SK-N-SH treated with all-trans-retinoic acid at 6 μM for 48 hours (cell line): ENCODE measurements at regions not wholly inside any gene's neighbourhood (a gene's known extent, or its start where the extent isn't known, plus 50 kb on each side); places are given as distances from the start of the nearest gene placed in this dataset.

Source experiments
- ATAC-seq: fragments of 200-7000 bp; cut with Tn5 transposase; 3 replicates; pipeline ENCODE4 v1.9.1; 2020; ENCODE audit warnings: mild to moderate bottlenecking, moderate library complexity
- ARNTL ChIP-seq: fragments of 450-650 bp; formaldehyde crosslinking; IDR thresholded peaks from 2 replicates; pipeline ENCODE4 v1.5.0; 2020; ENCODE audit warnings: low read depth, mild to moderate bottlenecking, moderate library complexity, borderline replicate concordance
- BACH2 ChIP-seq: fragments of 250-450 bp; sonication (Bioruptor Pico); IDR thresholded peaks from 2 replicates; pipeline ENCODE4 v1.9.0; 2021; ENCODE audit warnings: mild to moderate bottlenecking, borderline replicate concordance
- CREB5 ChIP-seq: fragments of 250-450 bp; sonication (Bioruptor Pico); IDR thresholded peaks from 2 replicates; pipeline ENCODE4 v1.5.1; 2020; ENCODE audit warnings: low read depth, mild to moderate bottlenecking, moderate library complexity
- CSDC2 ChIP-seq: fragments of 250-450 bp; sonication (Bioruptor Pico); IDR thresholded peaks from 2 replicates; pipeline ENCODE4 v1.5.0; 2020; ENCODE audit warnings: mild to moderate bottlenecking, moderate library complexity
- CSRNP3 ChIP-seq: fragments of 250-450 bp; sonication (Bioruptor Pico); IDR thresholded peaks from 2 replicates; pipeline ENCODE4 v1.5.1; 2021; ENCODE audit warnings: mild to moderate bottlenecking, moderate library complexity
- ESRRG ChIP-seq: fragments of 250-450 bp; sonication (Bioruptor Pico); IDR thresholded peaks from 2 replicates; pipeline ENCODE4 v1.6.1; 2021; ENCODE audit warnings: mild to moderate bottlenecking
- GLIS3 ChIP-seq: fragments of 250-450 bp; sonication (Bioruptor Pico); IDR thresholded peaks from 2 replicates; pipeline ENCODE4 v1.5.0; 2020; ENCODE audit warnings: mild to moderate bottlenecking, moderate library complexity
- ISL1 ChIP-seq: fragments of 250-450 bp; sonication (Bioruptor Pico); IDR thresholded peaks from 2 replicates; pipeline ENCODE4 v2.1.2; 2022; ENCODE audit warnings: mild to moderate bottlenecking, moderate library complexity
- OSR1 ChIP-seq: fragments of 250-450 bp; sonication (Bioruptor Pico); IDR thresholded peaks from 2 replicates; pipeline ENCODE4 v1.8.0; 2022; ENCODE audit warnings: moderate library complexity, mild to moderate bottlenecking, inconsistent platforms
- PATZ1 ChIP-seq: fragments of 250-450 bp; sonication (Bioruptor Pico); IDR thresholded peaks from 2 replicates; pipeline ENCODE4 v1.8.0; 2020; ENCODE audit warnings: mild to moderate bottlenecking, moderate library complexity, borderline replicate concordance
- PPARA ChIP-seq: fragments of 250-450 bp; sonication (Bioruptor Pico); IDR thresholded peaks from 2 replicates; pipeline ENCODE4 v1.5.0; 2020; ENCODE audit warnings: mild to moderate bottlenecking, borderline replicate concordance
- RARB ChIP-seq: fragments of 250-450 bp; sonication (Bioruptor Pico); IDR thresholded peaks from 2 replicates; pipeline ENCODE4 v1.8.0; 2021; ENCODE audit warnings: mild to moderate bottlenecking, moderate library complexity
- SNAI2 ChIP-seq: fragments of 250-450 bp; sonication (Bioruptor Pico); IDR thresholded peaks from 2 replicates; pipeline ENCODE4 v1.5.0; 2020; ENCODE audit warnings: mild to moderate bottlenecking, moderate library complexity
- TCF4 ChIP-seq: fragments of 250-450 bp; sonication (Bioruptor Pico); IDR thresholded peaks from 2 replicates; pipeline ENCODE4 v1.8.0; 2021; ENCODE audit warnings: mild to moderate bottlenecking, moderate library complexity, borderline replicate concordance
- TSHZ2 ChIP-seq: fragments of 250-450 bp; sonication (Bioruptor Pico); IDR thresholded peaks from 2 replicates; pipeline ENCODE4 v1.5.0; 2020; ENCODE audit warnings: mild to moderate bottlenecking, moderate library complexity
- ZC3H10 ChIP-seq: fragments of 250-450 bp; sonication (Bioruptor Pico); IDR thresholded peaks from 2 replicates; pipeline ENCODE4 v1.5.1; 2021; ENCODE audit warnings: mild to moderate bottlenecking, moderate library complexity
- ZFP3 ChIP-seq: fragments of 250-450 bp; sonication (Bioruptor Pico); IDR thresholded peaks from 2 replicates; pipeline ENCODE4 v1.5.0; 2020; ENCODE audit warnings: mild to moderate bottlenecking, moderate library complexity
- ZFP30 ChIP-seq: fragments of 450-650 bp; formaldehyde crosslinking; IDR thresholded peaks from 2 replicates; pipeline ENCODE4 v1.5.0; 2022; ENCODE audit warnings: mild to moderate bottlenecking, moderate library complexity
- ZNF565 ChIP-seq: fragments of 450-650 bp; formaldehyde crosslinking; conservative IDR thresholded peaks from 2 replicates; pipeline ENCODE4 v1.5.0; 2020; ENCODE audit warnings: low read depth, mild to moderate bottlenecking, moderate library complexity
- ZNF70 ChIP-seq: fragments of 450-650 bp; formaldehyde crosslinking; IDR thresholded peaks from 2 replicates; pipeline ENCODE4 v1.5.0; 2020; ENCODE audit warnings: mild to moderate bottlenecking, moderate library complexity
- ZNF8 ChIP-seq: fragments of 450-650 bp; formaldehyde crosslinking; IDR thresholded peaks from 2 replicates; pipeline ENCODE4 v1.5.0; 2020; ENCODE audit warnings: mild to moderate bottlenecking, moderate library complexity
- TF ChIP-seq, protein P1 (sequence below): fragments of 250-450 bp; sonication (Bioruptor Pico); IDR thresholded peaks from 2 replicates; pipeline ENCODE4 v1.8.0; 2021; ENCODE audit warnings: low read depth, mild to moderate bottlenecking, moderate library complexity, borderline replicate concordance

DNA sequence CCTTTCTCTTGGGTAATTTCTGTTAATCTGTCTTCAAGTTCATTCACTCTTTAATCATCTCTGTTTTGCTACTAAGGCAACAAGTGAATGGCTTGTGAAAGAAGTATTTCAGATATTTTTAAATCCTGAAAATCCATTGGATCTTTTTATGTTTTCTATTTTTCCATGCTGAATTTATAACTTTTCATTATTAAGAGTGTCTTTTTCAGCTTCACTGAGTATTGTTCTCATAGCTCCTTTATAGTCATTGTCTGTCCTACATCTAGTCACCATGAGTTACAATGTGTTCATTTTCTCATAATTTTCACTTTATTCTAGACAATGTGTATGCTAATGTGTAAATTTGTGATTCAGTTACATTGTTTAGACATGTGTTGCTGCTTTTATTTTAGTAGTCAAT, 556.4 kb downstream of the TUSC1 start:
- TF ChIP-seq ZNF565 (CRISPR knock-in tag) (no peak), ARNTL (CRISPR knock-in tag) (no peak), CREB5 (no peak), ZFP30 (CRISPR knock-in tag) (no peak), TSHZ2 (CRISPR knock-in tag) (no peak), PATZ1 (CRISPR knock-in tag) (no peak), ZC3H10 (CRISPR knock-in tag) (no peak), SNAI2 (CRISPR knock-in tag) (no peak), PPARA (CRISPR knock-in tag) (no peak), RARB (CRISPR knock-in tag) (no peak), CSRNP3 (no peak), CSDC2 (CRISPR knock-in tag) (no peak), ISL1 (CRISPR knock-in tag) (no peak), ZNF8 (CRISPR knock-in tag) (no peak), GLIS3 (CRISPR knock-in tag) (no peak)
- TF ChIP-seq, protein P1, sequence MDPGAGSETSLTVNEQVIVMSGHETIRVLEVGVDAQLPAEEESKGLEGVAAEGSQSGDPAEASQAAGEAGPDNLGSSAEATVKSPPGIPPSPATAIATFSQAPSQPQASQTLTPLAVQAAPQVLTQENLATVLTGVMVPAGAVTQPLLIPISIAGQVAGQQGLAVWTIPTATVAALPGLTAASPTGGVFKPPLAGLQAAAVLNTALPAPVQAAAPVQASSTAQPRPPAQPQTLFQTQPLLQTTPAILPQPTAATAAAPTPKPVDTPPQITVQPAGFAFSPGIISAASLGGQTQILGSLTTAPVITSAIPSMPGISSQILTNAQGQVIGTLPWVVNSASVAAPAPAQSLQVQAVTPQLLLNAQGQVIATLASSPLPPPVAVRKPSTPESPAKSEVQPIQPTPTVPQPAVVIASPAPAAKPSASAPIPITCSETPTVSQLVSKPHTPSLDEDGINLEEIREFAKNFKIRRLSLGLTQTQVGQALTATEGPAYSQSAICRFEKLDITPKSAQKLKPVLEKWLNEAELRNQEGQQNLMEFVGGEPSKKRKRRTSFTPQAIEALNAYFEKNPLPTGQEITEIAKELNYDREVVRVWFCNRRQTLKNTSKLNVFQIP (CRISPR knock-in tag): no peak
- ATAC-seq: no peak

DNA sequence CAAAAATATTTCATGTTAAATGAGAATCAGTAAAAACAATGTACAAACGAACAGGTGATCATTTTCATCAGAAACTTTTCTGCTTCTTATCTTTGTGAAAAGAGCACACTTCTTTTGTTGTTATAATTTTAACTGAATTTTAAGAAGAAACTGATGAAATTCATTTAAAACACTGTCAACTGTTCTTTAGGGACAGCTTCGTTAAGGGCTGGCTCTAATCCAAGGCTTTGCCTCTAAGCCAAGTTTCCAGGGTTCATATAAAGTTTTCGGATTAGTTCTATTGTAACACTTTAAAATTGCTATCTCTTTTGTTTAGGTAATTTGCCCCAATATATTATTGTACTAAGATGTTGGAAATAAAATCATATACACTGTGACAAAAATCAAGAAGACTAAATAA, 559.2 kb downstream of the TUSC1 start:
- no peak for ATAC-seq
- TF ChIP-seq ZC3H10 (CRISPR knock-in tag): no peak
- TF ChIP-seq ZNF70: no peak
- TF ChIP-seq ARNTL (CRISPR knock-in tag): no peak
- no peak for TF ChIP-seq GLIS3 (CRISPR knock-in tag)
- no peak for TF ChIP-seq CREB5

GRCh38 chr9:25117791-25118190, 560.5 kb downstream of the TUSC1 start:
- no peak for ATAC-seq
- TF ChIP-seq TCF4 (CRISPR knock-in tag): no peak
- no peak for TF ChIP-seq ZNF70
- TF ChIP-seq ESRRG (CRISPR knock-in tag): no peak
- TF ChIP-seq, protein P1 (CRISPR knock-in tag): no peak
- no peak for TF ChIP-seq TSHZ2 (CRISPR knock-in tag)
- TF ChIP-seq GLIS3 (CRISPR knock-in tag): no peak
- no peak for TF ChIP-seq ZFP3
- TF ChIP-seq BACH2 (CRISPR knock-in tag): no peak
- no peak for TF ChIP-seq SNAI2 (CRISPR knock-in tag)
- TF ChIP-seq CSDC2 (CRISPR knock-in tag): no peak
- no peak for TF ChIP-seq OSR1 (CRISPR knock-in tag)
- TF ChIP-seq CREB5: no peak
